ENCODE measurements at regions not wholly inside any gene's neighbourhood (a gene's known extent, or its start where the extent isn't known, plus 50 kb on each side); places are given as distances from the start of the nearest gene placed in this dataset.
"Not testable (repeated sequence)": the region's sequence is repeated elsewhere in the genome, so short reads cannot be mapped to it uniquely, and the experiment has no call there.

GRCh38 chr5:127221936-127222335 is 68.7 kb upstream of the MEGF10 start:
- DNase-seq; intact Hi-C loops (cut with micrococcal nuclease); H3K27ac Mint-ChIP-seq; H3K4me1 Mint-ChIP-seq (ENCODE audit: low read depth); H3K36me3 Mint-ChIP-seq; POLR2A ChIA-PET; CTCF ChIA-PET; H3K9me3 Mint-ChIP-seq; H3K4me3 Mint-ChIP-seq; H3K27me3 Mint-ChIP-seq: not testable (repeated sequence)

- H3K4me3 Mint-ChIP-seq; H3K4me1 Mint-ChIP-seq (ENCODE audit: low read depth); H3K9me3 Mint-ChIP-seq; DNase-seq; POLR2A ChIA-PET; intact Hi-C loops (cut with micrococcal nuclease); H3K36me3 Mint-ChIP-seq; H3K27me3 Mint-ChIP-seq; H3K27ac Mint-ChIP-seq: not testable (repeated sequence)
- CTCF ChIA-PET: interaction anchor here (0.7 kb wide), 1 partner anchor 307 kb away, joined by 3 read pairs; no protein-coding TSS in a partner anchor
Measured at GRCh38 chr5:127222571-127223156, 67.9 kb upstream of the MEGF10 start.

DNA sequence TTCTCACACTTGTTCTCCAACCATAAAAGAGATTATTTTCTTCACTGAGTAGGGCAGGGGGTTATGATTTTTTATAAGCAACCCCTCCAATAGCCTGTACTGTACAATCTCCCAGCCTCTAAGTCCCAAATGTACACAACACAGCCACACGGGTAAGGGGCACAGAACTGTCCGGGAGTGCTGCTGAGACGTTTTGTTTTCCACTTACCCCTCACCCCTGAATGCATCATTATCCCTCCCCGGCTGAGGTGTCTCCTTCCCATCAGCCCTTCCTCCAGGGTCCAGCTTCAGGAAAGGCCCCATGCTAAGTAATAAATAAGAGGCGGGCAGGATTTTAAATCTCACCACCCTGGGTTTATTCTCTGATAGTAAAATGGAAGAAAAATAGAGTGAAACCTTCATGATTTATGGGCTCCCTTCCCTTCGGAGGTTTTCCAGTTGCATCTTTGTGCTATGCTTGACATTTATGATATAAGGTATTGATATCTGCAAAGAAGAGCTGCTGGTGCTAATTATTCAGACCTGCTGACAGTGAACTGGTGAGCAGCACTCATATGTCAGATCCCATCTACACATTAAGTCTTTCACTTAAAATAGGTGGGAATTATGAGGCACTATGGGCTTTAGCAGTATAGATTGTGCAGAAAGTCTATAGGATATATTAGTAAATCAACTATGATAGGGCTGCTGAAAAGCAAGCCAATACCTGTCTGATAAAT is 67.2 kb upstream of the MEGF10 start:
- no peak overlapping the region for H3K4me3 Mint-ChIP-seq
- peaks cover 3% of the 10 kb centered on the region for H3K36me3 Mint-ChIP-seq
- CTCF ChIA-PET: interaction anchor here (0.7 kb wide), 1 partner anchor 308 kb away, joined by 3 read pairs; no protein-coding TSS in a partner anchor
- peaks cover 5% of the 10 kb centered on the region for H3K9me3 Mint-ChIP-seq
- POLR2A ChIA-PET: no interaction called here
- H3K27me3 Mint-ChIP-seq: no peaks in the 10 kb centered on the region
- no peak for DNase-seq
- intact Hi-C loops (cut with micrococcal nuclease): no loop called here
- no peaks in the 10 kb centered on the region for H3K4me1 Mint-ChIP-seq (ENCODE audit: low read depth)
- no peak overlapping the region for H3K27ac Mint-ChIP-seq

GRCh38 chr5:127227881-127228280 is 62.7 kb upstream of the MEGF10 start:
- H3K4me1 Mint-ChIP-seq (ENCODE audit: low read depth): peaks cover 21% of the 10 kb centered on the region
- no peak overlapping the region for H3K4me3 Mint-ChIP-seq
- POLR2A ChIA-PET: no interaction called here
- H3K9me3 Mint-ChIP-seq: peaks cover 5% of the 10 kb centered on the region
- peaks cover 3% of the 10 kb centered on the region for H3K36me3 Mint-ChIP-seq
- no peak for DNase-seq
- no peak overlapping the region for H3K27ac Mint-ChIP-seq
- CTCF ChIA-PET: interaction anchor here (0.7 kb wide), 1 partner anchor 727 kb away, joined by 3 read pairs; no protein-coding TSS in a partner anchor
- H3K27me3 Mint-ChIP-seq: no peaks in the 10 kb centered on the region
- intact Hi-C loops (cut with micrococcal nuclease): loop anchor here (5.0 kb wide), 2 partner anchors 196 to 566 kb away; partner anchors contain the start of gene MARCHF3

DNA sequence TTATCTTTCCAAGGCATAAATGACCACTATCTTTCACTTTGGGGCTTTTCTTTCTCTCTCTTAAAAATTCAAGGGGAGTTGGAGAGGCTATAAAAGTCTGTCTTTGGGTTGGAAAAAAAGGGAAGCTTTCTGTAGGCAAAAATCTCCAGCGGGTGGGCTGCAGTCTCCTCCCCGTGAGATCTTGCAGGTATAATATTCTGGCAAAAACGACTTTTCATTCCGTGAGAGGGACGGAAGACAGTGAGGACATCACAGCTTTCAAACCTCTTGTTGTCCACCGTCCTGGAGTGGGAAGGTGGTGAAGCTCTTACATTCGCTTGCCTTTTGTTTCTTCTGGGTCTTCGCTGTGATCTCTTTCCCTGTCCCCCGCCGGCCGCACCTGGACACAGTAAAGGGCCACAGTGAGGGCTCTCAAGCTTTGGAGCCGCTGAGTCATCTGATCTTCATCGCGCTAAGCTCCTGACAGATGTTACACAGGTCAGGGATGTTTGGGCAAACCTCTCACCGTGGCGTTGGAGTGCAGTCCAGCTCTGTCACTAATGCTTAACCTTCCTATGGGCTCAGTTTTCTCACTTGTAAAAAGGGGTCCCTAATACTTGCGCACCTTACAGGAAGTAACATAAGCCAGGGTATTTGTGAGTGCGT is 61.9 kb upstream of the MEGF10 start:
- Mint-ChIP-seq H3K27me3 (no peaks in the 10 kb centered on the region), H3K36me3 (peaks cover 3% of the 10 kb centered on the region), H3K4me1 (ENCODE audit: low read depth) (peaks cover 21% of the 10 kb centered on the region), H3K4me3 (peak overlapping the region; percentile 60), H3K27ac (no peak overlapping the region), H3K9me3 (peaks cover 5% of the 10 kb centered on the region)
- no peak for DNase-seq
- intact Hi-C loops (cut with micrococcal nuclease): loop anchor here (1.0 to 5.0 kb wide), 3 partner anchors 155 to 566 kb away; partner anchors contain the start of genes C5orf63 and MARCHF3
- CTCF ChIA-PET: interaction anchor here (0.7 kb wide), 1 partner anchor 728 kb away, joined by 3 read pairs; no protein-coding TSS in a partner anchor
- POLR2A ChIA-PET: no interaction called here

GRCh38 chr5:127229185-127229889 is 61.3 kb upstream of the MEGF10 start:
- H3K36me3 Mint-ChIP-seq: peaks cover 3% of the 10 kb centered on the region
- H3K4me3 Mint-ChIP-seq: peak overlapping the region; percentile 60
- intact Hi-C loops (cut with micrococcal nuclease): loop anchor here (1.0 to 5.0 kb wide), 3 partner anchors 156 to 567 kb away; partner anchors contain the start of genes C5orf63 and MARCHF3
- H3K27ac Mint-ChIP-seq: no peak overlapping the region
- CTCF ChIA-PET: no interaction called here
- no peaks in the 10 kb centered on the region for H3K27me3 Mint-ChIP-seq
- H3K9me3 Mint-ChIP-seq: peaks cover 5% of the 10 kb centered on the region
- peaks cover 21% of the 10 kb centered on the region for H3K4me1 Mint-ChIP-seq (ENCODE audit: low read depth)
- peak; percentile 61 for DNase-seq
- POLR2A ChIA-PET: no interaction called here

DNA sequence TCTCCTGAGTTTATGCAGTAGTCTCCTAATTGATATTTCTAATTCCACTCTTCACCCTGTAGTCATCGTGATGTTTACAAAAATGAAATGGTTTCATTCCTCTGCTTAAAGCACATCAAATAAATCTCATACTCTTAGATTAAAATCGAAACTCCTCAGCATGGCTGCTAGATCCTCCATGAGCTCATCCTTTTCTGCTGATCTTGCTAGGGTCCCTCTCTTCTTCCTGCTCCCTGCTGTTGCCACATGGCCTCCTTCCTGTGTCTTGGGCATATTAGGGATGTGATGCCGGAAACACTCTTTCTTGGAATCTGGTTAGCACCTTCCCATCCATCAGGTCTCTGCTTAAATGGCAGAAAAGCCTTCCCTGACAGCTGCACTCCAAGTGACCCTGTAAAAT is 59.5 kb upstream of the MEGF10 start:
- intact Hi-C loops (cut with micrococcal nuclease): no loop called here
- Mint-ChIP-seq H3K4me3 (no peak overlapping the region), H3K27me3 (no peaks in the 10 kb centered on the region), H3K4me1 (ENCODE audit: low read depth) (peaks cover 21% of the 10 kb centered on the region), H3K27ac (no peak overlapping the region), H3K9me3 (peaks cover 5% of the 10 kb centered on the region), H3K36me3 (peaks cover 3% of the 10 kb centered on the region)
- CTCF ChIA-PET: no interaction called here
- POLR2A ChIA-PET: interaction anchor here (1.0 kb wide), 1 partner anchor 453 kb away, joined by 3 read pairs; no protein-coding TSS in a partner anchor
- DNase-seq: no peak

DNA sequence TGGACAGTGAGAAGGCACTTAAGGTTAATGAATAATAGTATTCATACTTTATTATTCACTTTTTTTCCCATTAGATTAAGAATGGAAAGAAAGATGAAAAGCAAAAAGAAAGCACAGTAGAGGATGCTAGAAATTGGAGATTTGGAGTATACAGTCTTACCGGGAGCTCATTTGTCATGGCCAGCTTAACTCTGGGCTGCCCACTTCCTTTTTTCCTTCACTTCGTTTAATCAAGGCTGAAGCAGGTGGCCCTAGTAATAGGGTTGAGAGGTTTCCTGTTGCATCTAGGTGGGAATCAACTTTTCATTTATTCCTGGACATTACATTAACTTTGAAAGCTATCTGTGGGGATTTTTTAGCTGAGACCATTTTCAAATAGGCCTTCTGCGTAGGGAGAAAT is 57.0 kb upstream of the MEGF10 start:
- H3K36me3 Mint-ChIP-seq: no peaks in the 10 kb centered on the region
- POLR2A ChIA-PET: no interaction called here
- peaks cover 21% of the 10 kb centered on the region for H3K4me1 Mint-ChIP-seq (ENCODE audit: low read depth)
- no peaks in the 10 kb centered on the region for H3K27me3 Mint-ChIP-seq
- CTCF ChIA-PET: no interaction called here
- H3K9me3 Mint-ChIP-seq: no peaks in the 10 kb centered on the region
- intact Hi-C loops (cut with micrococcal nuclease): no loop called here
- H3K4me3 Mint-ChIP-seq: no peak overlapping the region
- H3K27ac Mint-ChIP-seq: no peak overlapping the region
- no peak for DNase-seq

DNA sequence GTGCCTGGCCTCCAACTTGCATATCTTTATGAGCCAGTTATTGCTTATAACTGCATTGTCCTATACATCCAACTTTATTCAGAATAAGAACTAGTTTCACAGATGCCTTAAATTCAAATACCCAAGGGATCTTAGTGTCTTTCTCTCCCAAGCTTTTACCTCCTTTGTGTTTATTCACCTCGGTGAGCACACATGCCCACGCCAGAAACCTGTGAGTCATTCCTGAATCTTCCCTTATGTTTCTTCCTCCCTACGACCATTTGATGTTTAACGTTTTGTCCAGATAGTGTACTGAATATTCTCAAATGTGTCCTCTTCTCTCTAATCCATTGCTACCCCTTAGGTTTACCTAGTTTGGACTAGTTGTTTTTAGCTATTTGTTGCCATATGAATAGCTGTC is 55.5 kb upstream of the MEGF10 start:
- intact Hi-C loops (cut with micrococcal nuclease): no loop called here
- no peak overlapping the region for H3K27ac Mint-ChIP-seq
- no peaks in the 10 kb centered on the region for H3K27me3 Mint-ChIP-seq
- no peaks in the 10 kb centered on the region for H3K36me3 Mint-ChIP-seq
- H3K9me3 Mint-ChIP-seq: no peaks in the 10 kb centered on the region
- H3K4me3 Mint-ChIP-seq: no peak overlapping the region
- no peak for DNase-seq
- ChIA-PET POLR2A (no interaction called here), CTCF (interaction anchor here (0.6 kb wide), 1 partner anchor 1411 kb away, joined by 3 read pairs; no protein-coding TSS in a partner anchor)
- peaks cover 11% of the 10 kb centered on the region for H3K4me1 Mint-ChIP-seq (ENCODE audit: low read depth)

- H3K36me3 Mint-ChIP-seq: no peaks in the 10 kb centered on the region
- H3K27ac Mint-ChIP-seq: no peak overlapping the region
- intact Hi-C loops (cut with micrococcal nuclease): no loop called here
- ChIA-PET CTCF (no interaction called here), POLR2A (no interaction called here)
- no peaks in the 10 kb centered on the region for H3K9me3 Mint-ChIP-seq
- peaks cover 1% of the 10 kb centered on the region for H3K4me1 Mint-ChIP-seq (ENCODE audit: low read depth)
- no peaks in the 10 kb centered on the region for H3K27me3 Mint-ChIP-seq
- H3K4me3 Mint-ChIP-seq: no peak overlapping the region
- DNase-seq: no peak
Measured at GRCh38 chr5:127236254-127236653, 54.3 kb upstream of the MEGF10 start.

Data from activated CD4-positive, alpha-beta memory T cell treated with anti-CD3 and anti-CD28 coated beads for 36 hours (primary cell).